Stimulated activated CD4-positive, alpha-beta T cell treated with anti-CD3 and anti-CD28 coated beads, TNF-alpha, amount 100 ng/mL, for 24 hours (primary cell): ENCODE measurements at regions not wholly inside any gene's neighbourhood (a gene's known extent, or its start where the extent isn't known, plus 50 kb on each side); places are given as distances from the start of the nearest gene placed in this dataset.

Experiments
- DNase-seq, 3 experiments: peaks; one replicate each; pipeline ENCODE4 v3.0.0-alpha.2; 2020; ENCODE audit warnings: low read depth in 3 of 3

- DNase-seq: no peak
Measured at GRCh38 chr5:135248801-135249231, 150.2 kb downstream of the MACROH2A1 start.

- no peak for DNase-seq
Measured at GRCh38 chr5:135246923-135247795, 151.9 kb downstream of the MACROH2A1 start.

- DNase-seq: no peak
Measured at GRCh38 chr5:135246605-135246922, 152.5 kb downstream of the MACROH2A1 start.

- no peak for DNase-seq
Measured at GRCh38 chr5:135245521-135246499, 153.2 kb downstream of the MACROH2A1 start.

- DNase-seq: no peak
Measured at GRCh38 chr5:135244620-135245021, 154.4 kb downstream of the MACROH2A1 start.

- DNase-seq: no peak
Measured at GRCh38 chr5:135243556-135244285, 155.3 kb downstream of the MACROH2A1 start.

GRCh38 chr5:135242866-135243555 is 156.0 kb downstream of the MACROH2A1 start:
- no peak for DNase-seq

GRCh38 chr5:135242021-135242865 is 156.8 kb downstream of the MACROH2A1 start:
- no peak for DNase-seq

GRCh38 chr5:135241536-135241935 is 157.5 kb downstream of the MACROH2A1 start:
- DNase-seq: no peak

GRCh38 chr5:135240781-135241360 is 158.2 kb downstream of the MACROH2A1 start:
- no peak for DNase-seq

GRCh38 chr5:135240283-135240633 is 158.8 kb downstream of the MACROH2A1 start:
- no peak for DNase-seq

- no peak for DNase-seq
Measured at GRCh38 chr5:135239453-135240282, 159.4 kb downstream of the MACROH2A1 start.

- DNase-seq: no peak
Measured at GRCh38 chr5:135238622-135239452, 160.2 kb downstream of the MACROH2A1 start.

- DNase-seq: no peak
Measured at GRCh38 chr5:135237748-135238103, 161.3 kb downstream of the MACROH2A1 start.

- no peak for DNase-seq
Measured at GRCh38 chr5:135236908-135237747, 161.9 kb downstream of the MACROH2A1 start.

- no peak for DNase-seq
Measured at GRCh38 chr5:135236228-135236907, 162.7 kb downstream of the MACROH2A1 start.
